HG03039 (cell line): ENCODE measurements at regions not wholly inside any gene's neighbourhood (a gene's known extent, or its start where the extent isn't known, plus 50 kb on each side); places are given as distances from the start of the nearest gene placed in this dataset.
"Not testable (repeated sequence)": the region's sequence is repeated elsewhere in the genome, so short reads cannot be mapped to it uniquely, and the experiment has no call there.

Source experiments
- ATAC-seq: cut with Tn5 transposase; IDR thresholded peaks from one replicate; pipeline ENCODE4 v1.9.1; 2021; ENCODE audit warnings: mild to moderate bottlenecking, moderate library complexity; ENCODE audit not compliant: unreplicated experiment

GRCh38 chr10:124192664-124193308 lies 99.4 kb upstream of the CHST15 start:
- not testable (repeated sequence) for ATAC-seq

- ATAC-seq: not testable (repeated sequence)
These were observed 97.1 kb upstream of the CHST15 start for GRCh38 chr10:124190476-124190875.

- no peak for ATAC-seq
These were observed 93.6 kb upstream of the CHST15 start for GRCh38 chr10:124186956-124187355.

GRCh38 chr10:124185084-124185483 lies 91.7 kb upstream of the CHST15 start:
- no peak for ATAC-seq

- no peak for ATAC-seq
These were observed 90.9 kb upstream of the CHST15 start for GRCh38 chr10:124184208-124184830.

GRCh38 chr10:124183617-124184016 lies 90.2 kb upstream of the CHST15 start:
- ATAC-seq: no peak

- no peak for ATAC-seq
These were observed 88.7 kb upstream of the CHST15 start for GRCh38 chr10:124182088-124182541.

- ATAC-seq: no peak
These were observed 88.3 kb upstream of the CHST15 start for GRCh38 chr10:124181656-124182055.

- no peak for ATAC-seq
These were observed 87.7 kb upstream of the CHST15 start for GRCh38 chr10:124180947-124181549.

GRCh38 chr10:124180044-124180745 lies 86.8 kb upstream of the CHST15 start:
- no peak for ATAC-seq

GRCh38 chr10:124179308-124180043 lies 86.1 kb upstream of the CHST15 start:
- no peak for ATAC-seq

- no peak for ATAC-seq
These were observed 83.8 kb upstream of the CHST15 start for GRCh38 chr10:124177180-124177518.

GRCh38 chr10:124176349-124177179 lies 83.2 kb upstream of the CHST15 start:
- ATAC-seq: no peak

- ATAC-seq: no peak
These were observed 82.4 kb upstream of the CHST15 start for GRCh38 chr10:124175701-124176348.

- no peak for ATAC-seq
These were observed 81.6 kb upstream of the CHST15 start for GRCh38 chr10:124174673-124175645.

GRCh38 chr10:124174071-124174566 lies 80.7 kb upstream of the CHST15 start:
- no peak for ATAC-seq

GRCh38 chr10:124173298-124173900 lies 80.0 kb upstream of the CHST15 start:
- no peak for ATAC-seq
